Fibroblast of pulmonary artery (primary cell): ENCODE measurements at regions not wholly inside any gene's neighbourhood (a gene's known extent, or its start where the extent isn't known, plus 50 kb on each side); places are given as distances from the start of the nearest gene placed in this dataset.
A peak's percentile ranks its signal among the peaks of the same experiment; 100 is the strongest.
"Not testable (repeated sequence)": the region's sequence is repeated elsewhere in the genome, so short reads cannot be mapped to it uniquely, and the experiment has no call there.

Experiments used
- DNase-seq: peaks from one replicate; pipeline ENCODE4 v3.0.0-alpha.2; 2010; ENCODE audit warnings: low read depth
- H3K4me3 ChIP-seq: replicated peaks from 2 replicates; pipeline ENCODE4 v1.5.1; 2011; ENCODE audit warnings: low read depth, mild to moderate bottlenecking, control low read depth, low read length, moderate library complexity

DNA sequence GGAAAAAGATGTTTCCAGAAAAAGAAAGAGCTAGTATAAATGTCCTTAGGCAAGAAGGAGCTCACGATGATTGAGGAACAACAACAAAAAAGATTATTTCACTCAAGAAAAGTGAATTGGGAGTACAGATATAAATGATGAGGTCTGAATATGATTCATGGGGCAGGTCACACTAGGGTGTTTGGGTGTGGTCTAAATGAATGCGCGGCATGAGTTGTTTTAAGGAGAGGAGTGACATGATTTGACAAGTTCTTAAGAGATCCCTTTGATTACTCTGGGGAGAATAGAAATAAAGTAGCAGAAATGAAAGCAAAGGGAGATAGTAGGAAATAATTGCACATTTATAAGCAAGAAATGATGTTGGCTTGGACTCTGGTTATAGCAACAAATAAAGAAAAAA is 59.3 kb downstream of the NUTM2D start:
- H3K4me3 ChIP-seq, DNase-seq: not testable (repeated sequence)

DNA sequence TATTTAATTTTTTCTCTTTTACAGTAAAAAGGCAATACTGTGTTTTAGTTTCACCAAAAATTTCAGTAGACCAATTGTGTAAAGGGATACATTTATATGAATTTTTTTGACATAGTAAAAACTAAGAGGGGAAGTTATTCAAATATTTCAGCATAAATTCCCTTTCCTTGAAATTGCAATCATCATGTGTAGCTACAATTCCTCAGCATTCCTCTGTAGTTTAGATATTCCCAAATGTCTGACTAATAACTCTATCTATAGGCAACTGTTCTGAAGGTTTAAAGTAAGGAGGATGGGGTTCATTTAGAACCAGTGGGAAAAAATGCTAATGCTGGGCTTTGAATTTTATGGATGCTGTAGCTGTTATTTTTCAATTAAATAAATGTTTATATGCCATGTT is 65.1 kb downstream of the NUTM2D start:
- not testable (repeated sequence) for H3K4me3 ChIP-seq
- DNase-seq: peak; percentile 1

DNA sequence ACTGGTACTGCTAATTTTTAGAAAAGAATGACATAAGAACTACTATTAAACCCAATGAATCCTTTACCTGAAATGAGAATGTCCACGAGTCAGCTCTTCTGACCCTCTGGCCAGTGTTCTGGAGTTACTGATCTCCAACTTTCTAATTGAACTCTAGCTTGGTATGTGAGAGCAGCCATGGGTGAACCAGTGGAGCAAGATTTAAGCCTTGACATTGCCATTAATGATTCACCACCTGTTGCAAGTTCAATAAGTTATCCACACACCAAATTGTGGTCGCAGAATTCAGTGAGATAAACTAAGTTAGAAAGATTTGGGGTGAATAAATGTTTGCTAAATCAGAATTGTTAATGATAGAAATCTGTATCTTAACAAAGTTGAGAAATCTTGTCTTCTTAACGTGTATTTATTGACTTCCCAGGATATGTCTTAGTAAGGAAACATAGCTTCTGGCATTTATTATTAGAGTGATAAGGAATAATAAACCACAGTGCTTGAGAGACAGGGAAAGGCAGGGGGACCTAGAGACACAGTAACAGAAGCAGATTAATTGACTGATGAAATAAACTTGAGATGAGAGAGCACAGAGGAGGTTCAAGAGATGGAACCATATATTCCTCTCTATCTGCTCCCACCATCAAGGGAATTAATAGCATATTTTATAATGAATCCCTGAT is 67.3 kb downstream of the NUTM2D start:
- not testable (repeated sequence) for DNase-seq, H3K4me3 ChIP-seq

DNA sequence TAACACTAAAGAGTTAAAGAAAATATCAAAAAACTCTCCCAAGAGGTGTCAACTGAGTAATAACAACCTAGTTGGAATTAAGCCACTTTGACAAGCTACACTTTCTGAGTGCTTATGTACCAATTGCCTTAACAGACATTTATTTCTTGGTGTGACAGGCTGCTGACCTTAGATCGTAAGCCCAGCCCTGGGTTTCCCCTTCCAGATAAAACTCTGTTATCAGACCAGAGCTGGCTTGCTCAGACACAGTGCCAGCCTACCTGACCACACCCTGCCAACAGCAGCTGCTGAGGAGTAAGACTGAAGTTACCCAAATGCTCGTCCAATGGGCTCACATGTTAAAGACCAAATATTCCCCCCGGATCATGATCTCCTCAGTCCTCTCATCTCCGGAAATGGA is 70.9 kb upstream of the MINPP1 start:
- H3K4me3 ChIP-seq, DNase-seq: not testable (repeated sequence)

DNA sequence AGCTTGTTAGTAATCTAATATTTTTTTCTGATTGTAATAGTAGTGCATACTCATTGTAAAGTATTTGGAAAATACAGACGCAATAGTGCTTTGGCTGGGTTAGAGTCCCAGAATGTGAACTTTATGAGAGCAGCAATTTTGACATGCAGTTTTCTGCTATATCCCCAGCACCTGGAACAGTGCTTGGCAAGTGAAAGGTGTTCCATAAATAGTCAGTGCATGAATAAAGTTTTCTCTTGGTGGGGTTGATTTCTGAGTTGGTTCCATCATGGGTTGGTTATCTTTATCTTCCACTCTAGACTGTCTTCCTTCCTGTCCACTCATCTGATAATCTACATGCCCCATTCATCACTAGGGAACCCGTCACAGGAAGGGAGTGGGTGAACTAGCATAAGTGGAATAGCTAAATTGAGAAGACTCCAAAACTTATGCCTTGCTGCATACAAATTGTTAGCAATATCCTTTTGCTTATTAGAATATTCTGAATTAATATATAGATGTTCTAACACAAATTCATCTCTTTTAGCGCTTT is 69.3 kb upstream of the MINPP1 start:
- not testable (repeated sequence) for DNase-seq, H3K4me3 ChIP-seq

DNA sequence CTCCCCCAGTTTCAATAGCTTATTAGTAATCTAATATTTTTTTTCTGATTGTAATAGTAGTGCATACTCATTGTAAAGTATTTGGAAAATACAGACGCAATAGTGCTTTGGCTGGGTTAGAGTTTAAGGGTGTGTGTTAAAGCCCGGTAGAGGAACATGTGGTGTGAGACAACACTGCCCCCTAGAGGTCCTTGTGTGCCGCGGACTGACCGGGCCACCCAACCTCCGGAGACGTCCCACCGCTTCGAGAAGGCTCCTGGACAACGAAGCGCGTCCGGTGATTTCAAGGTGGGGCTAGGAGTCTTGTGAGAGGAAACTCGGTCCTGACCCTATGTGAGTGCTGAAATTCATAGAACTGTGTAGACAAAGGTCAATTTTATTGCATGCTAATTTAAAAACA is 68.6 kb upstream of the MINPP1 start:
- DNase-seq, H3K4me3 ChIP-seq: not testable (repeated sequence)

DNA sequence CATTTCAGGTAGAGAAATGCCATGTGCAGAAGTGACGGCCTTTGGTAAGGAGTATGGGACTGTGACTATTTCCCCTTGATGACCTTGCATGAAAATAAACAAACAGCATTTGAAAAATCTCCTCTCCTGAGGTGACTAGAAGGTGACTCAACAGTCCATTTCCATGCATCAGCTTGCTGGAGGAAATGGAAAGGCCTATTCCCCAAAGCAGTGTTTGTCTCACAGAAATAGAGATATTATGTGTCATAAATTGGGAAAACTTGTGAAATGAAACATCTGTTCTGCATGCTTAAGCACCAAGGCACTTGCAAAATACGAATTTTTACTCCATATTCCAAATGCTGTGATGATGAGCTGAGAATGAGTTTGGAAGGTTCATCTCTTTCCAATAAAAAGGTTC is 67.2 kb upstream of the MINPP1 start:
- DNase-seq: peak; percentile 47
- H3K4me3 ChIP-seq: not testable (repeated sequence)
